Neural cell (in vitro differentiated cells): ENCODE measurements at regions not wholly inside any gene's neighbourhood (a gene's known extent, or its start where the extent isn't known, plus 50 kb on each side); places are given as distances from the start of the nearest gene placed in this dataset.

Experiments
- H2AFZ ChIP-seq: fragments of 200-600, 300-800 bp; sonication (generic), shearing (Covaris generic); 2 replicates; pipeline ENCODE4 v1.6.0; 2014; ENCODE audit warnings: low read depth, mild to moderate bottlenecking, antibody characterized with exemption, low read length, moderate library complexity
- H3F3A ChIP-seq: fragments of 200-600 bp; shearing (Covaris generic); 2 replicates; pipeline ENCODE4 v1.6.1; 2016; ENCODE audit warnings: mild to moderate bottlenecking, moderate library complexity, mixed read lengths, antibody characterized with exemption, low read length; ENCODE audit not compliant: insufficient read depth, poor library complexity, severe bottlenecking
- H3K27ac ChIP-seq: fragments of 200-600, 300-800 bp; sonication (generic), shearing (Covaris generic); 2 replicates; pipeline ENCODE4 v1.5.1; 2014; ENCODE audit warnings: mild to moderate bottlenecking, low read length, moderate library complexity
- H3K27me3 ChIP-seq: fragments of 300-800, 200-600 bp; sonication (generic), shearing (Covaris generic); 2 replicates; pipeline ENCODE4 v1.6.0; 2014; ENCODE audit warnings: mild to moderate bottlenecking, low read depth, low read length, moderate library complexity; ENCODE audit not compliant: insufficient read depth
- H3K36me3 ChIP-seq: fragments of 300-800, 200-600 bp; sonication (generic), shearing (Covaris generic); 2 replicates; pipeline ENCODE4 v1.5.1; 2014; ENCODE audit warnings: mild to moderate bottlenecking, antibody characterized with exemption, low read length, moderate library complexity; ENCODE audit not compliant: insufficient read depth
- H3K4me2 ChIP-seq: fragments of 300-800, 200-600 bp; sonication (generic), shearing (Covaris generic); 2 replicates; pipeline ENCODE4 v1.6.0; 2014; ENCODE audit warnings: mild to moderate bottlenecking, low read length
- H3K4me3 ChIP-seq: fragments of 300-800, 200-600 bp; sonication (generic), shearing (Covaris generic); 2 replicates; pipeline ENCODE4 v1.5.1; 2014; ENCODE audit warnings: mild to moderate bottlenecking, low read length, moderate library complexity
- H3K79me2 ChIP-seq: fragments of 200-600 bp; shearing (Covaris generic); replicated peaks from 2 replicates; pipeline ENCODE4 v1.6.0; 2014; ENCODE audit warnings: mild to moderate bottlenecking, low read length, moderate library complexity; ENCODE audit not compliant: insufficient read depth
- H3K9ac ChIP-seq: fragments of 300-800, 200-600 bp; sonication (generic), shearing (Covaris generic); 2 replicates; pipeline ENCODE4 v1.6.1; 2016; ENCODE audit warnings: mild to moderate bottlenecking, low read length, mixed read lengths
- H3K9me2 ChIP-seq: fragments of 200-600 bp; shearing (Covaris generic); 2 replicates; pipeline ENCODE4 v1.6.1; 2016; ENCODE audit warnings: mild to moderate bottlenecking, low read length, mixed read lengths; ENCODE audit not compliant: insufficient read depth
- H3K9me3 ChIP-seq: fragments of 200-600, 300-800 bp; sonication (generic), shearing (Covaris generic); 2 replicates; pipeline ENCODE4 v1.6.1; 2016; ENCODE audit warnings: mild to moderate bottlenecking, mixed run types, low read length, moderate library complexity, mixed read lengths
- H4K20me1 ChIP-seq: fragments of 200-600 bp; shearing (Covaris generic); 2 replicates; pipeline ENCODE4 v1.6.1; 2016; ENCODE audit warnings: mild to moderate bottlenecking, mixed run types; ENCODE audit not compliant: insufficient read depth
- CTCF ChIP-seq: fragments of 450-650 bp; IDR thresholded peaks from 2 replicates; pipeline ENCODE4 v1.5.1; 2014; ENCODE audit warnings: antibody characterized with exemption, mild to moderate bottlenecking, moderate library complexity; ENCODE audit not compliant: poor library complexity, severe bottlenecking
- EP300 ChIP-seq: fragments of 450-650 bp; conservative IDR thresholded peaks from 2 replicates; pipeline ENCODE4 v1.6.1; 2014; ENCODE audit warnings: antibody characterized with exemption, mild to moderate bottlenecking, moderate library complexity; ENCODE audit not compliant: poor library complexity, severe bottlenecking
- EZH2 ChIP-seq: fragments of 200-600, 300-800 bp; shearing (Covaris generic), sonication (generic); IDR thresholded peaks from 2 replicates; pipeline ENCODE4 v1.6.1; 2014; ENCODE audit warnings: antibody characterized with exemption, low read length, borderline replicate concordance, mild to moderate bottlenecking; ENCODE audit not compliant: insufficient read depth, poor library complexity, severe bottlenecking
- MXI1 ChIP-seq: fragments of 450-650 bp; conservative IDR thresholded peaks from 2 replicates; pipeline ENCODE4 v1.6.1; 2014; ENCODE audit warnings: antibody characterized with exemption, mild to moderate bottlenecking; ENCODE audit not compliant: poor library complexity, severe bottlenecking
- POLR2AphosphoS5 ChIP-seq: IDR thresholded peaks from 2 replicates; pipeline ENCODE4 v1.6.1; 2012
- RAD21 ChIP-seq: fragments of 450-650 bp; conservative IDR thresholded peaks from 2 replicates; pipeline ENCODE4 v1.6.1; 2014; ENCODE audit warnings: antibody characterized with exemption, mild to moderate bottlenecking, moderate library complexity
- REST ChIP-seq: IDR thresholded peaks from 2 replicates; pipeline ENCODE4 v1.6.1; 2012; ENCODE audit warnings: borderline replicate concordance
- SMC3 ChIP-seq: fragments of 450-650 bp; conservative IDR thresholded peaks from 2 replicates; pipeline ENCODE4 v1.6.1; 2014; ENCODE audit warnings: antibody characterized with exemption, mild to moderate bottlenecking, moderate library complexity; ENCODE audit not compliant: poor library complexity
- TAF1 ChIP-seq: IDR thresholded peaks from 2 replicates; pipeline ENCODE4 v1.6.1; 2012; ENCODE audit warnings: low read depth

- Histone ChIP-seq H3K9me2 (no peaks in the 10 kb centered on the region), H3K27ac (peak overlapping the region; percentile 29), H3F3A (peaks cover 5% of the 10 kb centered on the region), H3K9me3 (no peaks in the 10 kb centered on the region), H3K79me2 (no peaks in the 10 kb centered on the region), H3K9ac (no peak overlapping the region), H3K27me3 (no peaks in the 10 kb centered on the region), H2AFZ (no peak overlapping the region), H3K4me2 (no peak overlapping the region), H3K36me3 (no peaks in the 10 kb centered on the region), H3K4me3 (no peak overlapping the region), H4K20me1 (no peaks in the 10 kb centered on the region)
- TF ChIP-seq EP300 (no peak), EZH2 (no peak), MXI1 (no peak), REST (no peak), CTCF (no peak)
These were observed 195.2 kb upstream of the ISL1 start for GRCh38 chr5:51188001-51188591.

GRCh38 chr5:51194671-51195070 lies 188.6 kb upstream of the ISL1 start:
- Histone ChIP-seq H3K27ac (no peak overlapping the region), H3K9me3 (no peaks in the 10 kb centered on the region), H2AFZ (no peak overlapping the region), H3K27me3 (no peaks in the 10 kb centered on the region), H3K79me2 (no peaks in the 10 kb centered on the region), H4K20me1 (no peaks in the 10 kb centered on the region), H3K9me2 (no peaks in the 10 kb centered on the region), H3K9ac (no peak overlapping the region), H3K36me3 (no peaks in the 10 kb centered on the region), H3F3A (no peaks in the 10 kb centered on the region), H3K4me2 (no peak overlapping the region), H3K4me3 (no peak overlapping the region)
- TF ChIP-seq SMC3 = no peak
- no peak for TF ChIP-seq POLR2AphosphoS5
- TF ChIP-seq CTCF = no peak
- TF ChIP-seq MXI1 = no peak
- TF ChIP-seq TAF1 = no peak
- no peak for TF ChIP-seq RAD21
- TF ChIP-seq EZH2 = no peak
- TF ChIP-seq EP300 = no peak
- TF ChIP-seq REST = no peak
